Subcutaneous abdominal adipose tissue (tissue), 5 donors: ENCODE measurements at regions not wholly inside any gene's neighbourhood (a gene's known extent, or its start where the extent isn't known, plus 50 kb on each side); places are given as distances from the start of the nearest gene placed in this dataset.

Experiments used
- H3K27ac ChIP-seq: one replicate; pipeline ENCODE4 v1.7.0; 2013; ENCODE audit warnings: low read depth, mild to moderate bottlenecking, inconsistent platforms, low read length, moderate library complexity
- H3K27me3 ChIP-seq, 5 donors: one replicate each; pipeline ENCODE4 v1.7.0; 2013; ENCODE audit warnings: low read length in 5 of 5, inconsistent platforms in 1 of 5; ENCODE audit not compliant: control insufficient read depth in 5 of 5, insufficient read depth in 4 of 5
- H3K36me3 ChIP-seq, 5 donors: one replicate each; pipeline ENCODE4 v1.7.0; 2013; ENCODE audit warnings: low read length in 5 of 5; ENCODE audit not compliant: control insufficient read depth in 5 of 5, insufficient read depth in 5 of 5
- H3K4me1 ChIP-seq, 5 donors: one replicate each; pipeline ENCODE4 v1.7.0; 2013; ENCODE audit warnings: low read length in 5 of 5, mild to moderate bottlenecking in 3 of 5, moderate library complexity in 1 of 5; ENCODE audit not compliant: control insufficient read depth in 5 of 5, insufficient read depth in 5 of 5
- H3K4me3 ChIP-seq, 5 donors: one replicate each; pipeline ENCODE4 v1.7.0; 2013; ENCODE audit warnings: low read length in 5 of 5, low read depth in 1 of 5
- H3K9ac ChIP-seq, 5 donors: one replicate each; pipeline ENCODE4 v1.7.0; 2013; ENCODE audit warnings: low read length in 5 of 5, mild to moderate bottlenecking in 4 of 5, moderate library complexity in 3 of 5
- H3K9me3 ChIP-seq, 5 donors: one replicate each; pipeline ENCODE4 v1.7.0; 2013; ENCODE audit warnings: low read length in 5 of 5; ENCODE audit not compliant: control insufficient read depth in 5 of 5
- donor health status: healthy.
- donor health status: healthy.
- donor health status: healthy.
- donor health status: healthy.
- donor health status: healthy.

DNA sequence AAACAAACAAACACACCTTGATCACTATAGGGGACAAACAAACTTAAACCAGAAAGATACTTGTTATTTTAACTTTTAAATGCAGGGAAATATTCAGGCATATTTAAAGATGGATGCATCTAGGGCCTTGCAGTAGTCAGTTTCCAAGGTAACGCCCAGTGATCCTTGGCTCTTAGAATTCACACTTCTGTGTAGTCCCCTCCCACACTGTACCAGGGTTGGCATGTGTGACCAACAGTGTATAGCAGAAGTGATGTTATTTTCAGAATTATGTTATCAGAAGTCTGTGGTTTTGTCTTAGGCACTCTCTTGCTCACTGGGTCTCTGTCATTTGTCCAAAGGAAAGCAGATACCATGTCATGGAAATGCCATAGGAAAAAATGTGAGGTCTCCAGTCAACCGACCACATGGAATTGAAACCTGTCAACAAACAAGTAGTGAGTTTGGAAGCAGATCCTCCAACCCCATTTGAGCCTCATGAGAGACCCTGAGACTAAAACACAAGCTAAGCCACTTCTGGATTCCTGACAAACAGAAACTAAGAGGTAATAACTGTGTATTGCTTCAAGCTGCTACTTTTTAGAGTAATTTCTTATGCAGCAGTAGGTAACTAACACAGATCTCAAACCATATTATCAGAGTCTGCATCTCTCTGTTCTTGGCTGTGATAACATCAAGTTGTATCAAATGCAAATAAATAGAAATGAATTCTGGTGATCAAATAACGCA lies 670.3 kb downstream of the KCTD8 start:
- no peaks in the 10 kb centered on the region for H3K9me3 ChIP-seq
- H3K36me3 ChIP-seq: no peaks in the 10 kb centered on the region
- H3K4me1 ChIP-seq: no peaks in the 10 kb centered on the region

DNA sequence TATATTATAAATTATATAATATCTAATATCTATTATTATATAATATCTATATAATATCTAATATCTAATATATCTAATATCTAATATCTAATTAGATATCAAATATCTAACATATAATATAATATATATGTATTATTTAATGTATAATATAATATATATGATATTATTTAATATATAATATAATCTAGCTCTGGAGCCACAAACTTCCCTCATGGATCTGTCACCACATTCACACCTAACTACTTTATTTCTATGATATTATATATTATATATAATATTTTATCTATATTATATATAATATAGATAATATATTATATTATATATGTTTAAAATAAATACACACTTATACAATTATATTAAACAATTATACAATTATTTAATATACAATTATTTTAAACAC lies 667.5 kb downstream of the KCTD8 start:
- no peak overlapping the region for H3K27ac ChIP-seq
- no peaks in the 10 kb centered on the region for H3K27me3 ChIP-seq
- H3K9me3 ChIP-seq: no peaks in the 10 kb centered on the region
- H3K4me1 ChIP-seq: no peaks in the 10 kb centered on the region
- H3K36me3 ChIP-seq: no peaks in the 10 kb centered on the region
- no peak overlapping the region for H3K4me3 ChIP-seq
- no peak overlapping the region for H3K9ac ChIP-seq

More for the DNA sequence above, 670.3 kb downstream of the KCTD8 start:
- Histone ChIP-seq H3K27ac (no peak overlapping the region), H3K4me3 (no peak overlapping the region), H3K27me3 (no peaks in the 10 kb centered on the region), H3K9ac (no peak overlapping the region)

DNA sequence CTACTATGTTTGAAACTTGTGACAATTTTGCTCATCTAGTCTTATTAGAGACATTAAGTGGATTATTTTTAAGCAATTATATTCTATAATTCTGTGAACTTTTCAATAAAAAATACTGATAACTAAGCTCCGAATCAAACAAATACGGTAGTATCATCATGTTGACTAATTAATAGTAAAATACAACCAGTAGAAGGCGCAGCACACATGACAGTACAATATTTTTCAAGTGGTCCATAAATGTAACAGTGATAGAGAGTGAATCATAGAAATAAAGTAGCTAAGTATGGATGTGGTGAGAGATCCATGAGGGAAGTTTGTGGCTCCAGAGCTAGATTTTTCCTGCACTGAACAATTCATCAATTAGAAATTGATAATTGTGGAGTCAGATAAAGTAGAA lies 666.2 kb downstream of the KCTD8 start:
- Histone ChIP-seq H3K36me3 (no peaks in the 10 kb centered on the region), H3K9me3 (no peaks in the 10 kb centered on the region), H3K27me3 (no peaks in the 10 kb centered on the region), H3K4me3 (no peak overlapping the region), H3K4me1 (no peaks in the 10 kb centered on the region), H3K9ac (no peak overlapping the region), H3K27ac (no peak overlapping the region)

DNA sequence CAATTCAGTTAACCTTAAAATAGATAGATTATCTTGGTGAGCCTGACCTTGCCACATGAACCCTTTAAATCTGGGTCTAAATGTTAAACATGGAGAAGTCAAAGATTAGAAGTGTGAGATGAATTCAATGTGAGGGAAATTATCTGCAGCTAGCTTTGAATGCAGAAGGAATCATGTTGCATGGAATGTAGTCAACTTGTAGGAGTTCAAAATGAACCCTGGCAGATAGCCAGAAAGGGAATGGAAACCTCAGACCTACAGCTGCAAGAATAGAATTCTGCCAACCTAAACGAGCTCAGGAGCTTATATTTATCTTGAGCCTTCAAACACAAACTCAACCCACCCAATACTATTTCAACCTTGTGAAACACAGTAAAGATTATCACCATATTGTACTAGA lies 632.5 kb downstream of the KCTD8 start:
- Histone ChIP-seq H3K36me3 (no peaks in the 10 kb centered on the region), H3K4me3 (no peak overlapping the region), H3K9ac (no peak overlapping the region), H3K9me3 (no peaks in the 10 kb centered on the region), H3K27me3 (no peaks in the 10 kb centered on the region), H3K27ac (no peak overlapping the region), H3K4me1 (no peaks in the 10 kb centered on the region)

DNA sequence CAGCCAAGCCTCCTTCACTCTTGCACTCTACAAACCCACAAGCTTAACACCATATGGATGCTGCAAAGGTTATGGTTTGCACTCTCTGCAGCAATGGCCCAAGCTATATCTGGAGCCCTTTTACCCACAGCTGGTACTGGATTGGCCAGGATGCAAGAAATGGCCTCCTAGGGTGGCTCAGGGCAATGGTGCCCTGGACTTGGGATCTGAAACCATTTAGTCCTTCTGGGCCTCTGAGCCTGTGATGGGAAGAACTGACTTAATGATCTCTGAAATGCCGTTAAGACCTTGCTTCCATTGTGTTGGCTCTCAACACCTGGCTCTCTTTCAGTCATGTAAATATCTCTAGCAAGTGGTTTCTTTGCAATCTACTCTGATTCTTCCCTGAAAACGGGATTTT lies 626.0 kb downstream of the KCTD8 start:
- H3K4me1 ChIP-seq: no peaks in the 10 kb centered on the region
- H3K27ac ChIP-seq: no peak overlapping the region
- no peak overlapping the region for H3K9ac ChIP-seq
- H3K9me3 ChIP-seq: peaks cover 0 to 17% (median 9%) of the 10 kb centered on the region in 5 donors
- H3K4me3 ChIP-seq: peak overlapping the region in 1 of 5 donors; percentile 30
- H3K27me3 ChIP-seq: no peaks in the 10 kb centered on the region
- no peaks in the 10 kb centered on the region for H3K36me3 ChIP-seq

DNA sequence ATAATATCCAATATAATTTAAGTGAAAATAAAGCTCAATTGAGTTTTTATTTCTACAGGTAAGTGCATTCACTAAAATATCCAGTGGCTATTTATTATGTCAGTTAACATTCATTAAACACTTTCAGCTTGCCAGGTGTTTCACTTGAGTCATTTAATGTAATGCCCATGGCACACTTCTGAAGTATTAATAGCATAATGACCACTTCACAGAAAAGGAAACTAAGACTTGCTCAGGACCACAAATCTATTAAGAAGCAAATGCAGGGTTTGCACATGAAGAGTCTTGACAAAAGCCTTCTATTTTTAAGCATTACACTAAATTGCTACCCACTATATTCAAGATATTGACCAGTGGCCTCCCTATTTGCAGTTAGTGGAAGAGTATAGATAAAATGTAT lies 612.7 kb downstream of the KCTD8 start:
- Histone ChIP-seq H3K4me3 (no peak overlapping the region), H3K27ac (no peak overlapping the region), H3K4me1 (no peaks in the 10 kb centered on the region), H3K9me3 (no peaks in the 10 kb centered on the region), H3K27me3 (no peaks in the 10 kb centered on the region), H3K36me3 (no peaks in the 10 kb centered on the region), H3K9ac (no peak overlapping the region)

DNA sequence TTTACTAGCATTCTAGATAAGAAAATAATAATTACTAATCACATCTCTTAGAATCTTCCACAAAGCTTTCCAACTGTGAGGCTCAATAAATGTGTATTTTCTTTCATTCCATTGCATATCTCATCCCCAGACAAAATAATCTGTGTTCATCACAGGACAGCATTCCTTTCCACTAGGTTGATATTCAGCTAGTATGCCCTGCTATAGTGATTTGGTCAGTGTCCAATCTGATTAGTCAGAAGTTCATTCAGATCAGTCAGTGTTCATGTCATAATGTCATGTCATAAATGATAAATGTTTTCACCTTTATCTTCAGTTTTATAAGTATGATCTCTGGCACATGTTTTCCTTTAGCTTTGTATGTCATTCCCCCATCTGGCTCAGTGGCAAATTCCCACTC lies 611.4 kb downstream of the KCTD8 start:
- no peaks in the 10 kb centered on the region for H3K9me3 ChIP-seq
- no peak overlapping the region for H3K4me3 ChIP-seq
- no peak overlapping the region for H3K9ac ChIP-seq
- no peak overlapping the region for H3K27ac ChIP-seq
- no peaks in the 10 kb centered on the region for H3K27me3 ChIP-seq
- H3K36me3 ChIP-seq: no peaks in the 10 kb centered on the region
- no peaks in the 10 kb centered on the region for H3K4me1 ChIP-seq

DNA sequence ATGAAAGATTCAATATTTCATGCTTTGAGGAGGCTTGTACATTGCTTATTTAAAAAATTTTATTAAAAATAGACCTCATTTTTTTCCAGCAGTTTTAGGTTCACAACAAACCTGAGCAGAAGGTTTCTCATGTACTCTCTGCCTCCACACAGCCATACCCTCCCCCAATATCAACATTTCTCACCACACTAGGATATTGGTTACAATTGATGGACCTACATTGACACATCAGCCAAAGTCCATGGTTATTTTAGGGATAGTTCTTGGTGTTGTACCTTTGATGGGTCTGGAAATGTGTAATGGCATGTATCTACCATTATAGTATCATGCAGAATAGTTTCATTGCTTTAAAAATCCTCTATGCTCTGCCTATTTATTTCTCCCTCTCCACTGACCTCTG lies 611.0 kb downstream of the KCTD8 start:
- Histone ChIP-seq H3K9me3 (no peaks in the 10 kb centered on the region), H3K4me3 (no peak overlapping the region), H3K27ac (no peak overlapping the region), H3K27me3 (no peaks in the 10 kb centered on the region), H3K9ac (no peak overlapping the region), H3K4me1 (no peaks in the 10 kb centered on the region), H3K36me3 (no peaks in the 10 kb centered on the region)

DNA sequence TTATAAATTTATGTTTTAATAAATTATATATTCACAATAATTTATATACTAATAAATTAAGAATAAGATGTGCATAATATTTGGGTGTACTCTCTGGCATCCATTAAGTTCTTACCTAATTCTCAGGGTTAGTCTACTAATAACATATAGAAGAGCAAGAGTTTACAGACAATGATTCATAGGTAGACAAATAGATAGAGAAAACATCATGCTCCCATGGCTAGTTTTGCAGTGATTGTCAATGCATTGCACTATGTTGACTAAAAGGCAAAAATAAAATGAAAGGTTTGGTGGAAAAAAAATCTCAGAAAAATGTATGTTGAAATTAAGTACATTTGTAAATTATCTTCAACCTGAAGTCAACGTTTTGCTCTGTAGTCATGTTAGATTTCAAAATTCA lies 606.0 kb downstream of the KCTD8 start:
- Histone ChIP-seq H3K9me3 (no peaks in the 10 kb centered on the region), H3K4me3 (no peak overlapping the region), H3K27me3 (no peaks in the 10 kb centered on the region), H3K9ac (no peak overlapping the region), H3K36me3 (no peaks in the 10 kb centered on the region), H3K4me1 (no peaks in the 10 kb centered on the region), H3K27ac (no peak overlapping the region)

DNA sequence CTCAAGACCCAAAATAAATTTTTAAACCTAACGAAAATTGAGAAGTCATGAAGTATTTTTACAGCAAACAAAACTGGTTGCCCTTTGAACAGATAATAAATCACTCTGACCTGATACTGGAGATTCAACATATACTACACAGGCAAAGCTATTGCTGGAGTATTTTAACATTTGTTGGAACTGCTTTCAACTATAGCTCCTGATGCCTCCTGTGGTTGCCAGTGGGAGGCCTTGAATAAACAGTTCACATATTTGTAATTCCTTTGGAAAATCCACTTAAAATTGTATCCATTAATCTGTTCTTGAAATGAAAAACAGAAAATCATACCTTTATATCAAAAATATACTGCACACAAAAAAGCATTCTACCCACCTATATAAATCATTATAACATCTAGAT lies 605.1 kb downstream of the KCTD8 start:
- Histone ChIP-seq H3K4me3 (no peak overlapping the region), H3K9me3 (no peaks in the 10 kb centered on the region), H3K27me3 (no peaks in the 10 kb centered on the region), H3K9ac (no peak overlapping the region), H3K4me1 (no peaks in the 10 kb centered on the region), H3K27ac (no peak overlapping the region), H3K36me3 (no peaks in the 10 kb centered on the region)
